ENCODE measurements at regions not wholly inside any gene's neighbourhood (a gene's known extent, or its start where the extent isn't known, plus 50 kb on each side); places are given as distances from the start of the nearest gene placed in this dataset.

GRCh38 chr10:35927990-35928488 lies 285.9 kb upstream of the FZD8 start:
- H3K9me3 ChIP-seq (replicated peaks; ENCODE audit: control insufficient read depth, insufficient read depth, low read length): no peaks in the 10 kb centered on the region
- H3K79me2 ChIP-seq (ENCODE audit: control insufficient read depth, insufficient read depth, low read length): no peaks in the 10 kb centered on the region
- RAD21 ChIA-PET (ENCODE audit: unreplicated experiment): no interaction called here
- DNase-seq (ENCODE audit: low read depth, low spot score) (no peak), FAIRE-seq (no peak), ATAC-seq (peak; percentile 31; the same call in 2 of the 3 replicates)
- no peak overlapping the region for H3K4me2 ChIP-seq (ENCODE audit: control insufficient read depth, insufficient read depth)
- no peaks in the 10 kb centered on the region for H4K20me1 ChIP-seq (ENCODE audit: control insufficient read depth, insufficient read depth)
- H3K4me3 ChIP-seq: no peak overlapping the region
- SMC1A ChIA-PET (ENCODE audit: uncharacterized antibody, unreplicated experiment): interaction anchor here (0.9 kb wide), 1 partner anchor 291 kb away, joined by 3 read pairs; no protein-coding TSS in a partner anchor
- POLR2A ChIA-PET: no interaction called here
- H3K27me3 ChIP-seq (replicated peaks in 1 of 2; ENCODE audit: control insufficient read depth in 2 of 2, insufficient read depth in 2 of 2, low read length in 1 of 2): no peaks in the 10 kb centered on the region
- no peak overlapping the region for H3K9ac ChIP-seq (ENCODE audit: control insufficient read depth, insufficient read depth, low read length)
- H3K27ac ChIP-seq (ENCODE audit: control insufficient read depth, insufficient read depth): no peak overlapping the region
- CTCF ChIA-PET: no interaction called here
- 37% methylated on average over 9 of the region's 9 CpGs for WGBS (ENCODE audit: insufficient coverage, insufficient replicate concordance, low lambda C conversion rate, missing lambda C conversion rate)
- in situ Hi-C loops (cut with MboI) (no loop called here), intact Hi-C loops (cut with micrococcal nuclease; ENCODE audit: unreplicated experiment) (no loop called here)
- no TSS peak for BruUV-seq (replicated peaks)
- 0 out of 2 replicates have a peak overlapping the region, but pooled peaks have one; percentile 17 for H2AFZ ChIP-seq (ENCODE audit: control insufficient read depth, low read depth, low read length)
- TF ChIP-seq CBX3 (IDR thresholded peaks at IDR 0.05; ENCODE audit: borderline replicate concordance, low read depth): no peak
- TF ChIP-seq IKZF1 (conservative IDR thresholded peaks at IDR 0.05): no peak
- no peak for TF ChIP-seq MLLT1 (IDR thresholded peaks at IDR 0.05)
- TF ChIP-seq ZNF274 (IDR thresholded peaks at IDR 0.05; ENCODE audit: insufficient read depth, insufficient read length): no peak
- no peak for TF ChIP-seq POLR2AphosphoS2 (IDR thresholded peaks at IDR 0.05; ENCODE audit: low read depth, low read length)
- TF ChIP-seq ZNF592 (IDR thresholded peaks at IDR 0.05): no peak
- no peak for TF ChIP-seq MYB (IDR thresholded peaks at IDR 0.05; ENCODE audit: borderline replicate concordance, low read depth, low read length)
- TF ChIP-seq CREB1 (IDR thresholded peaks at IDR 0.05; ENCODE audit: low read depth): no peak
- TF ChIP-seq HDGF (IDR thresholded peaks at IDR 0.05): no peak
- H3K36me3 ChIP-seq (ENCODE audit: control insufficient read depth in 2 of 2, insufficient read depth in 2 of 2, low read length in 1 of 2): no peaks in the 10 kb centered on the region
- no peaks in the 10 kb centered on the region for H3K4me1 ChIP-seq (ENCODE audit: control insufficient read depth, insufficient read depth, low read length)
